ENCODE measurements at regions not wholly inside any gene's neighbourhood (a gene's known extent, or its start where the extent isn't known, plus 50 kb on each side); places are given as distances from the start of the nearest gene placed in this dataset.
"Not testable (repeated sequence)": the region's sequence is repeated elsewhere in the genome, so short reads cannot be mapped to it uniquely, and the experiment has no call there.

GRCh38 chr5:98513380-98513779 is 260.1 kb upstream of the RGMB start:
- DNase-seq: no peak

DNA sequence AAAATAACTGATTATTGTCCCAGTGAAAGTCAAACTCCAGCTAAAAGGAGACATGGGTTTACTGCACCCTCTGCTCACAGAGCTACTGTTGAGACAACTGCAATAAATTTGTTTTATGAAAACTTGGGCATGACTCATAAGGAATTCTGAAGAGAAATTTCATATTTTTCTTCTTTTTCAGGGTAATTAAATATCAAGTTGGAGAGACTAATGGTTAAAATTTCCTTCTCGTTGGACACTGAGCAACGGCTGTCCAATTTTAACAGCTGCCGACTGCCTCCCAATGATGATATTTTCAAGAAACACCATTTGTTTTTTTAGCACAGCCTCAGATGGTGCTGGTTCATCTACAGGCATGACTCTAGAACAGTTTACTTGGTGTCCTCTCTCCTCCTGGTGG is 259.2 kb upstream of the RGMB start:
- no peak for DNase-seq

DNA sequence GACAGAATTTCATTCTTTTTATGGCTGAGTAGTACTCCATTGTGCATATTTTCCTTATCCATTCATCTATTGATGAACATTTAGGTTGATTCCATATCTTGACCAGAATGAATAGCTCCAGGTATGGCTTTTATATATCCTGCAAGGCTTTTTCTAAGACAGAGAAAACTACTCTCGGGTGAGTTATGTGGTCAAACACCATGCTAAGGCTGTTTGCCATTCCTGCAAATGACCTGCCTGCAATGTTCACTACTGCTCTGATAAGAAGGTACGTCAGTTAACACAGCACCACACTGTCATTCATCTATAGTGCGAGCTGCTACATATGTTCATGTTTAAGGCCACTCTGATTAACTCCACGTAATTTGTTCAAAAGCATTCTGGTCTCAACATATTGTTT is 256.8 kb upstream of the RGMB start:
- no peak for DNase-seq

DNA sequence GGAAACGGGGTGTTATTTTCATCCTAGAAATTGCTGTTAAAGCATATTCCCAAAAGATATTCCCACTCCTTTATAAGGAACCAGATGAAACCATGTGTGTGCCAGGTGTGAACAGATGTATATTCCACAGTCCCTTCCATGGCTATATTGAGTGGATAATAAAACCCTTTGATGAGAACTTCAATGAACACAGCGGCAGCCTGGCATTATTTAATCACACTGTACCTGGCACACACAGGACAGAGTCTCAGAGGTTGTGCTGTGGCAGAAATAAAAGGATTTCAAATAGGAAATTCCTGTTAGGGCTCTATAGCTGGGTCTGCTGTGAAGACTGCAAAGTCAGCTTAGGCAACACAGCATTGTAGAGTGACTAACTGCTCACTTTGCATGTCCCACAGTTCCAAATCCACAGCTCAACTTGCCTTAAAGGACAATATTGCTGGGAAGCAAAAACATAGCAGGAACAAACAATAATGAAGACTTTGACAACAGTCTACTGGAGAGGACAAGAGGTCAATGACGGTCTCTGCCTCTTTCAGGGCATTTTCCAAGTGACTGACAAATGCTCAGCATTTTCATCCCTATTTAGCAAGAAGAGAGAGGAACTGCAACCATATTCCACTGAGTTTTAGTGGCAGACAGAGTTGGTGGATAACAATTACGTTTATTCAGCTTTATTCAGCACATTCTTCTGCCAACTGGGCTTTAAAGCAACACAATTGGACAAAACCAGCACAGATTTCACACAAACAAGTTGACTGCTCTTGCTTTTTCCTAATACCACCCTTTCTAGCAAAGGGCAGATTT is 255.7 kb upstream of the RGMB start:
- no peak for DNase-seq

DNA sequence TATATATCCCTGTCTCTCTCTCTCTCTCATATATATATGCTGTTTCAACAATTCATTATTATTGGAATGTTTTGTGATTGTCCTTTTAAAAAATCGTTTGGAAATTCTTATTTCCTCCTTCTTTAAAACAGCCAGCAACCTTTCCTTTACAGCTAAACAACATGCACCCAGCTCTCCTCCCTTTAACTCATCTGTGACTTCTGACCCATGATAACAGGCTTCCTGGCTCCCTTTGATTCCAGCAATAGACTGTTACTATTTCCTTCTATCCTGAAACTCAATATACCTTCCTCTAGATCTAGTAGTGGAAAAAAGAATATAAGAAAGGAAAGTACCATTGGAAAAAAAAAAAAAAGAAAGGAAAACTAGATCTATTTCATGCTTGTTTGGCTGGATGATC is 254.7 kb upstream of the RGMB start:
- no peak for DNase-seq

- DNase-seq: no peak
Measured at GRCh38 chr5:98519571-98519970, 253.9 kb upstream of the RGMB start.

DNA sequence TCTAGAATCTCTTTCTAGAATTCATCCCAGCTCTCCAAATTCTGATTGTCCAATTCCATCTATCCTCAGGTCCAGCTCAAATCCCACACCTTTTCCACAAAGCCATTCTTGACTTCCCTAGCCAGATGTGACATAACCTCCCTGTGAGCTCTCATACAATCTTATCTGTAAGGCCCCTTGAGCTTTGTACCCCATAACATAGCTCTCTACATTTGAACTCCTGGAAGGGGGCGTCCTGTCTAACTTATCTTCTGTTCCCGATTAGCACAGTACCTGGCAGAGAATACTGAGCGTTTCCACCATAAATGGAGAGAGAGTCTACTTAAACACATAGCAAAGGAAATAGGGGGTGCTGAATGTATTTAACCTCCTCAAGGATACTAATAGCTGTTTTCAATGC is 251.6 kb upstream of the RGMB start:
- DNase-seq: no peak

GRCh38 chr5:98524773-98525172 is 248.7 kb upstream of the RGMB start:
- no peak for DNase-seq

DNA sequence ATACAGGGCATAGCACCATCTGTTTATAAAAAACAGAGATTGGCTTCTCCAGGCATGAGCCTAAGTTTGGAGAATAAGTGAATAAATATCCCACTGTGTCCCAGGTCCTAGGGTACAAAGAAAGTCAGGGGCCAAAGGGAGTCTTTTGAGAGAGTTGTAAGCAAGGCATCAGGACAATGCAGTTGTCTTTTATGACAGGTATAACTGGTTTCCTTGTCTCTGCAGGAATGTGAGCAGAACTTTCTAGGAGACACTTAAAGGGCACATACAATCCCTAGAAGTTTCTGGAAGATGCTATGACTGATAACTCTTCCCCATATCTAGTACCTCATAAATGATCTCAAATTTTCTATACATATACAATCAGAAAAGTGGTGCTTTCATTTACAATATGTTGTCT is 245.6 kb upstream of the RGMB start:
- no peak for DNase-seq

- DNase-seq: no peak
Measured at GRCh38 chr5:98529321-98529720, 244.1 kb upstream of the RGMB start.

DNA sequence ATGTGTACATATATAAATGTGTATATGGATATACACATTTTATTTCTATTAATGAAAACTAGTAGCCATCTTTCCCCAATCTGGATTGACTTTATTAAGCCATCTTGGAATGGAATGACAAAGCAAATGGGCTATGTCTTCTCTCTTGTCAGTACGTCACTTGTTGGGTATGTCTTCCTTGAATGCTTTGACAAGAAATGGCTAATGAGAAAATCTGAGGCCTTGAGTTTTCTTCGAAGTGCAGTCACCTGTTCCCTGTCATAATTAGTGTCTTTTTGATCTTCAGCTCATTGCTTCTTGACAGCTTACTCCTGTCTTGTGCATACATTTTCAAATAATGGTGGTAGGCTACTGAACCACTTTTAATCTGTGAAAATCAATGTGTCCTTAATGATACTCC is 243.2 kb upstream of the RGMB start:
- DNase-seq: no peak

- DNase-seq: no peak
Measured at GRCh38 chr5:98535901-98536300, 237.6 kb upstream of the RGMB start.

- DNase-seq: no peak
Measured at GRCh38 chr5:98540056-98540455, 233.4 kb upstream of the RGMB start.

- no peak for DNase-seq
Measured at GRCh38 chr5:98541641-98542040, 231.8 kb upstream of the RGMB start.

DNA sequence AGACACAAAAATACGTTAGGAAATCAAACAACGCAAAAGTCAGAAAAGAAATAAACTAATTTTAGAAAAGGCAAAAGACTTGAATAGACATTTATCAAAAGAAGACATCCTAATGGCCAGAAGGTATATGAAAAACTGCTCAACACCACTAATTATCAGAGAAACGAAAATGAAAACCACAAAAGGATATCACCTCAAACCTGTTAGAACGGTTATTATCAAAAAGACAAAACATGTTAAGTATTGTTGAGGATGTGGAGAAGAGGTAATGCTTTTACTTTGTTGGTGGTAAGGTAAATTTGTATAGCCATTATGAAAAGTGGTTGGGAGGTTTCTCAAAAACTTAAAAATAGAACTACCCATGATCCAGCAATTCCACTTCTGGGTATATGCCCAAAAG is 230.0 kb upstream of the RGMB start:
- DNase-seq: no peak

GRCh38 chr5:98546924-98547323 is 226.5 kb upstream of the RGMB start:
- DNase-seq: not testable (repeated sequence)

- DNase-seq: no peak
Measured at GRCh38 chr5:98556712-98557111, 216.8 kb upstream of the RGMB start.

DNA sequence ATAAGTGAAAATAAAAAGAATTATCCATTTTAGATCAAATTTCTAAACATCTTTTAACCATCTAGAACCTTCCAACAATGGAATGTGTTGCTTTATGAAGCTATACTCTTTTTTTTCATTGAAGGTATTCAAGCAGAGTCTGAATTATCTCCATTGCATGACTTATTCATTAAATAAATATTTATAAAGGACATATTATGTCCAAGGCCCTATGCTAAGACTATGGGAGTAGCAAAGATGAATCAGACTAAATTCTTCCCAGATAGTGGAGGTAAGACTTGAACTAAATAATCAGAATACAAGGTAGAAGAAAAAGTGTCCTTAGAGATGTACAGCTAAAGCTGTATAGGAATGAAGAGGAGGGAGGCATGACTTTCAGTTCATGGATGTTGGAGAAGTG is 215.5 kb upstream of the RGMB start:
- DNase-seq: no peak

DNA sequence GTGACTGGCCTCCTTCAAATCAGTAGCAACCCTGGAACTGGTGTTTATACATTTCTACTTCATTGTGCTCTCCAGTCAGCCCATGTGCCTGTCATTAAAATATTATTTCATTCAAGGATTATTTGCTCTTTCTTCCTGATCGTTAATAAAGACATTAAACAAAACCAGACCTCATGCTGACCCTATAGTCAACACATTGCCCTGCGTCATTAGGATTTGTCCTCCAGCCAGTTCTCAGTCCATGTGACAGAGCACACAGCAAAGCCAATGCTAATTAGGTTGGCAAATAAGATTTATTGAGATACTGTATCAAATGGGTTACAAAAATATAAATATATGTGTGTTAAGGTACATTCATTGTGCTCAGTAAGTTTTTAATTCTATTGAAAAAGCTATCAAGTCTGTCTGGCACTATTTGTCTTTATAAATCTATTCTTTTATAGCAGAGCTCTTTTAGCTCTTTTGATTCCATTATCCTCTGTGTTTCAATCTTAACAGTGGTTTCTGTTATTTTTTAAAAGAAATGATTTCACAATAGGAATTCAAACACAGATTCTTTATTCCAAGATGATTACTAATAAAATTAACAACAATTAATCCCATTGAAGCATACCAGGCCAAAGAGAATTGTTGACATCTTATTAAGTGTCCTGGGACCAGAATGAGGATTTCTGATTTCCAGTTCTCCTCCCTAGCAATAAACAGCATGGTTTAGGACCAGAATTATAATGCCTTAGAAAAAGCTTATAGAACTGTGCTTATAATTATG is 209.4 kb upstream of the RGMB start:
- no peak for DNase-seq

DNA sequence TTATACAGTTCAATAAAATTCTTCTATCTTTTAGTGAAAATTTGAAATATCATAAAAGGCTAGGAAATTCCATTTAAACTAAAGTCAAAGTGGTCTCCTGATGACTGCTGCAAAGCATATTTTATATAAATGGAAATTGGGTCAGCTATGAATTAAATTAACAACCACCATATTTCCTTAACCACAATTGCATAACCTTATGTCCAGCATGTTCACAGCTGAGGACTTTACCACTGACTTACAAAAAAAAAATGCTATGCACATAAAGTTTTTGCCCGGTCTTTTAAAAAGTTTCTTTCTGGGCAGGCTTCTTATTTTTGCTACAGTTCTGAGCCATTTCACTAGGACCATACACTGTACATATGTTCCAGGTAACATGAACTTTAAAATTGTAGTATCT is 208.6 kb upstream of the RGMB start:
- DNase-seq: no peak

DNA sequence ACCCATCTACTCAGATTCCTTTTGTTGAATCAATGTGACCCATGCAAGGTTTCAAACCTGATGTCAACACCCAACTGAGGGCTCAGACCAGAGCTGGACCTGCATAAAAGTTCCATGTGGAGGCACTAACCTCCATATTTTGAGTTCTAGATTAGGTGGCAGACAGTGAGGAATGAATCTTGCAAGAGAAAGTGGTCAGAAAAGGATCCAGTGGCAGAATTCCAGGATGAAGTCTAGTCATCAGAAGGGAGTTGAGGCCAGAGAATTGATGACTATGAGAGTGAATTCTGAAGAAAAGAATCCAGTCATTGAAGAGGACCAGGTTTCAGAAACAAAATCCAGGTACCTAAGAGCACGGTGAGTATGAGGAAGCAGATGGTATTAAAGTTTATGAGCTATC is 205.1 kb upstream of the RGMB start:
- no peak for DNase-seq

- DNase-seq: no peak
Measured at GRCh38 chr5:98569288-98569687, 204.2 kb upstream of the RGMB start.

GRCh38 chr5:98570010-98570409 is 203.5 kb upstream of the RGMB start:
- DNase-seq: no peak

- no peak for DNase-seq
Measured at GRCh38 chr5:98570661-98571191, 202.7 kb upstream of the RGMB start.
